Lower leg skin (tissue), 3 donors: ENCODE measurements at regions not wholly inside any gene's neighbourhood (a gene's known extent, or its start where the extent isn't known, plus 50 kb on each side); places are given as distances from the start of the nearest gene placed in this dataset.

Experiments
- POLR2A ChIP-seq, 2 donors: fragments of 450-650 bp; IDR thresholded peaks; one replicate each; pipeline ENCODE4 v1.6.1; 2016 to 2017; ENCODE audit warnings: antibody characterized with exemption in 2 of 2, mild to moderate bottlenecking in 1 of 2, moderate library complexity in 1 of 2
- TF ChIP-seq, protein P1 (sequence below), 3 donors: fragments of 450-650 bp; IDR thresholded peaks; one replicate each; pipeline ENCODE4 v1.5.1; 2016; ENCODE audit warnings: antibody characterized with exemption in 3 of 3, mild to moderate bottlenecking in 3 of 3, moderate library complexity in 2 of 3

DNA sequence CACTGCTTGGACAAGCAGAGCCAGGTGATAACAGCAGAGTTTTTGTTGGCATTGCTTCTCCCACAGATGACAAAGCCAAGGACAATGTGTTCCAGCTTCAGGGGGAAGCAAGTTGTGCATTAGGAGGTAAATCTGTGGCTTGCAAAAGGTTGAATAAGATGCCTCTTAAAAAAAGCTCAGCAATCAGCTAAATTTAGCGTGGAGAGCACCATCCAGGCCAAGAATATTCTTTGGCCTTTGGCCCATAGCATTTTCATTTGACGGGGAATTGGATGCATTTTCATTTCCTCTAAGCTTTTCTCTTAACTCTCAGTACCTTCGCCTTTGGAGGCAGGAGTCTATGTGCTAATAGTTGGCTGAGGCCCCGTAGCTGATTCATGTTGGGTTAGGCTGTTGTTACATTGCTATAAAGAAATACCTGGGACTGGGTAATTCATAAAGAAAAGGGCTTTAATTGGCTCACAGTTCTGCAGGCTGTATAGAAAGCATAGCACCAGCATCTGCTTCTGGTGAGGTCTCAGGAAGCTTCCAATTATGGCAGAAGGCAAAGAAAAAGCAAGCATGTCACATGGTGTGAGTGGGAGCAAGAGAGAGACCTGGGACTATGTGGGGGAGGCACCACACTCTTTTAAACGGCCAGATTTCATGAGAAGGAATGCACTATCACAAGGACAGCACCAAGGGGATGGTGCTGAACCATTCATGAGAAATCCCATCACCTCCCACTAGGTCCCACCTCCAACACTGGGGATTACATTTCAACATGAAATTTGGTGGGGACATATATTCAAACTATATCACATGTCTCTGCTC lies 350.1 kb upstream of the C11orf87 start:
- TF ChIP-seq, protein P1, sequence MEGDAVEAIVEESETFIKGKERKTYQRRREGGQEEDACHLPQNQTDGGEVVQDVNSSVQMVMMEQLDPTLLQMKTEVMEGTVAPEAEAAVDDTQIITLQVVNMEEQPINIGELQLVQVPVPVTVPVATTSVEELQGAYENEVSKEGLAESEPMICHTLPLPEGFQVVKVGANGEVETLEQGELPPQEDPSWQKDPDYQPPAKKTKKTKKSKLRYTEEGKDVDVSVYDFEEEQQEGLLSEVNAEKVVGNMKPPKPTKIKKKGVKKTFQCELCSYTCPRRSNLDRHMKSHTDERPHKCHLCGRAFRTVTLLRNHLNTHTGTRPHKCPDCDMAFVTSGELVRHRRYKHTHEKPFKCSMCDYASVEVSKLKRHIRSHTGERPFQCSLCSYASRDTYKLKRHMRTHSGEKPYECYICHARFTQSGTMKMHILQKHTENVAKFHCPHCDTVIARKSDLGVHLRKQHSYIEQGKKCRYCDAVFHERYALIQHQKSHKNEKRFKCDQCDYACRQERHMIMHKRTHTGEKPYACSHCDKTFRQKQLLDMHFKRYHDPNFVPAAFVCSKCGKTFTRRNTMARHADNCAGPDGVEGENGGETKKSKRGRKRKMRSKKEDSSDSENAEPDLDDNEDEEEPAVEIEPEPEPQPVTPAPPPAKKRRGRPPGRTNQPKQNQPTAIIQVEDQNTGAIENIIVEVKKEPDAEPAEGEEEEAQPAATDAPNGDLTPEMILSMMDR (IDR thresholded peaks at IDR 0.05): no peak
- no peak for TF ChIP-seq POLR2A (IDR thresholded peaks at IDR 0.05)
